COR-L47 (cell line): ENCODE measurements at regions not wholly inside any gene's neighbourhood (a gene's known extent, or its start where the extent isn't known, plus 50 kb on each side); places are given as distances from the start of the nearest gene placed in this dataset.

Experiments
- DNase-seq: peaks from one replicate; lab custom pipeline; 2025; lab: John Stamatoyannopoulos, UW

GRCh38 chr12:34396006-34396860 is 373.9 kb downstream of the ALG10 start:
- DNase-seq, result no peak

GRCh38 chr12:34396861-34397590 is 374.7 kb downstream of the ALG10 start:
- no peak for DNase-seq

DNA sequence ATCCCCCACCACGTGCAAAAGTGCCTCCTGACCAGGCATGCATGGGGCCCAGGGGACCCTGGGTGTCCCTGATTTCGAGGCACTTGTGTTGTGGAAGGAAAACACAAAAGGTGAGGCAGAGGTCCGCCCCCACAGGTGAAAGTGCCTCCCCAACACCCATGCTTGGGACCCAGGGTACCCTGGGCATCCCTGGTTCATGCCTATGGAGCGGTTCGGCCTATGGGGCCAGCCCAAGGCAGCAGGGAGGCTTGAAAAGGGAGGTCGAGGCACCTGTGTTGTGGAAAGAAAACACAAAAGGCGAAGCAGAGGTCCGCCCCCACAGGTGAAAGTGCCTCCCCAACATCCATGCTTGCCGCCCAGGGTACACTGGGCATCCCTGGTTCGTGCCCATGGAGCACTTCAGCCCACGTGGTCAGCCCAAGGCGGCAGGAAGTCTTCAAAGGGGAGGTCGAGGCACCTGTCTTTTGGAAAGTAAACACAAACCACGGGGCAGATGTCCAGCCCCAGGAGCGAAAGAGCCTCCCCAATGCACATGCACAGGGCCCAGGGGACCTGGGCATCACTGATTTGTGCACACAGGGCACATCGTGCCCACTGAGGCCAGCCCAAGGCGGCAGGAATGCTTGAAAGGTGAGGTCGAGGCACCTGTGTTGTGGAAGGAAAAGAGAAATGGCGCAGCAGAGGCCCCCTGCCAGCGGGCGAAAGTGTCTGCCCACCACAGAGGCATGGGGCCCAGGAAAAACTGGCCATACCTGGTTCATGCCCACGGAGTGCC is 375.5 kb downstream of the ALG10 start:
- DNase-seq, result no peak

- DNase-seq, result no peak
Measured at GRCh38 chr12:34398366-34398705, 376.0 kb downstream of the ALG10 start.

DNA sequence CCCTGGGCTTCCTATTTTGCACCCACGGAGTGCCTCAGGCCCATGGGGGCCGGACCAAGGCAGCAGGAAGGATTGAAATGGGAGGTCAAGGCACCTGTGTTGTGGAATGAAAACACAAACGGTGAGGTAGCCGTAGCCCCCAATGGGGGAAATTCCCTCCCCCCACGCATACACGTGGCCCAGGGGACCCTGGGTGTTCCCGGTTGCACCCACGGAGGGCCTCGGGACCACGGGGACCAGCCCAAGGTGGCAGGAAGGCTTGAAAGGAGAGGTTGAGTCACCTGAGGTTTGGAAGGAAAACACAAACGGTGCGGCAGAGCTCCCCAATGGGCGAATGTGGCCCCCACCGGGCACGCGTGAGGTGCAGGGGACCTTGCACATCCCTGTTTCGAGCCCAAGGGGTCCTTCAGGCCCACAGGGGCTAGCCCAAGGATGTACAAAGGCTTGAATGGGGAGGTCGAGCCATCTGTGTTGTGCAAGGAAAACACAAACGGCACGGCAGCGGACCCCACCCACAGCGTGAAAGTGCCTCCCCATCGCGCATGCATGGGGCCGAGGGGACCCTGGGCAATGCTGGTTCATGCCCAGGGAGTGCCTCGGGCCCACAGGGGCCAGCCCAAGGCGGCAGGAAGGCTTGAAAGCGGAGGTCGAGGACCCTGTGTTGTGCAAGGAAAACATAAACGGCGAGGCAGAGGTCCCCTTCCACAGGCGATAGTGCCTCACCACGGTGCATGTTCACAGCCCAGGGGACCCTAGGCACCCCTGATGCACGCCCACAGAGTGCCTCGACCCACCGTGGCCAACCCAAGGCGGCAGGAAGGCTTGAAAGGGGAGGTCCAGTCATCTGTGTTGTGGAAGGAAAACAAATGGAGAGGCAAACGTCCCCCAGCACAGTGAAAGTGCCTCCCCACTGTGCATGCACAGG is 376.7 kb downstream of the ALG10 start:
- no peak for DNase-seq

DNA sequence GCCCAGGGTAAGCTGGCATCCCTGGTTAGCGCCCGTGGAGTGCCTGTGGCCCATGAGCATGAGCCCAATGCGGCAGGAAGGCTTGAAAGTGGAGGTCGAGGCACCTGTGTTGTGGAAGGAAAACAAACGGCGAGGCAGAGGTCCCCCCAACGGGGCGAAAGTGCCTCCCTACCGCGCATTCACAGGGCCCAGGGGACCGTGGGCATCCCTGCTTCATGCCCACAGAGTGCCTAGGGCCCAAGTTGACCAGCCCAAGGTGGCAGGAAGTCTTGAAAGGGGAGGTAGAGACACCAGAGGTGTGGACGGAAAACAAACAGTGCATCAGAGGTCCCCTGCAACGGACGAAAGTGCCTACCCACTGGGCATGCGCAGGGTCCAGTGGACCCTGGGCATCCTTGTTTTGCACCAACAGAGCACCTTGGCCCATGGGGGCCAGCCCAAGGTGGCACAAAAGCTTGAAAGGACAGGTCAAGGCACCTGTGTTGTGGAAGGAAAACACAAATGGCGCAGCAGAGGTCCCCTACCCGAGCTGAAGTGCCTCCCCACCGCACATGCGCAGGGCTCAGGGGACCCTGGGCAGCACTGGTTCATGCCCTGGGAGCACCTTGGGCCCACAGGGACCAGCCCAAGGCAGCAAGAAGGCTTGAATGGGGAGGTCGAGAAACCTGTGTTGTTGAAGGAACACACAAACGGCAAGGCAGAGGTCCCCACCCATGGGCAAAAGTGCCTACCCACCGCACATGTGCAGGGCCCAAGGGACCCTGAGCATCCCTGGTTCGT is 377.5 kb downstream of the ALG10 start:
- DNase-seq, result no peak

DNA sequence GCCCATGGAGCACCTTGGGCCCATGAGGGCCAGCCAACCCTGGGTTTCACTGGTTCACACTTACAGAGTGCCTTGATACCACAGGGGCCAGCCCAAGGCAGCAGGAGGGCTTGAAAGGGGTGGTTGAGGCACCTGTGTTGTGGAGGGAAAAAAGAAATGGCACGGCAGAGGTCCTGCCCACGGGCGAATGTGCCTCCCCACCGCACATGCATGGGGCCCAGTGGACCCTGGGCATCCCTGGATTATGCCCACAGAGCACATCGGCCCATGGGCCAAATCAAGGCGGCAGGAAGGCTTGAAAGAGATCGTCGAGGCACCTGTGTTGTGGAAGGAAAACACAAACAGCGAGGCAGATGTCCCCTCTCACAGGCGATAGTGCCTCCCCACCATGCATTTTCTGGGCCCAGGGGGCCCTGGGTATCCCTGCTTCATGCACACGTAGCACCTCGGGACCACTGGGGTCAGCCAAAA is 378.1 kb downstream of the ALG10 start:
- DNase-seq, result no peak

DNA sequence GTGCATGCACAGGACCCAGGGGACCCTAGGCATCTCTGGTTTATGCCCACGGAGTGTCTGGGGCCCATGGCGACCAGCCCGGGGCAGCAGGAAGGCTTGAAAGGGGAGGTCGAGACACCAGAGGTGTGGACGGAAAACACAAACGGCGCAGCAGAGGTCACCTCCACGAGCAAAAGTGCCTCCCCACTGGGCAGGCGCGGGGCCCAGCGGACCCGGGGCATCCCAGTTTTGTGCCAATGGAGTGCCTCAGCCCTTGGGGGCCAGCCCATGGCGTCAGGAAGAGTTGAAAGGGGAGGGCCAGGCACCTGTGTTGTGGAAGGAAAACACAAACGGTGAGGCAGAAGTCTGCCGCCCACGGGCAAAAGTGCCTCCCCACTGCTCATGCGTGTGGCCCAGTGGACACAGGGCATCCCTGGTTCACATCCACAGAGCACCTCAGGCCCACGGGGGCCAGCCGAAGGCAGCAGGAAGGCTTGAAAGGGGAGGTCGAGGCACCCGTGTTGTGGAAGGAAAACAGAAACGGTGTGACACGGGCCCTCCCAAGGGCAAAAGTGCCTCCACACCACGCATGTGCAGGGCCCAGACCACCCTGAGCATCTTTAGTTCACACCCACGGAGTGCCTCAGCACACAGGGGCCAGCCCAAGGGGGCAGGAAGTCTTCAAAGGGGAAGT is 378.8 kb downstream of the ALG10 start:
- DNase-seq, result no peak

- no peak for DNase-seq
Measured at GRCh38 chr12:34401659-34402227, 379.4 kb downstream of the ALG10 start.

DNA sequence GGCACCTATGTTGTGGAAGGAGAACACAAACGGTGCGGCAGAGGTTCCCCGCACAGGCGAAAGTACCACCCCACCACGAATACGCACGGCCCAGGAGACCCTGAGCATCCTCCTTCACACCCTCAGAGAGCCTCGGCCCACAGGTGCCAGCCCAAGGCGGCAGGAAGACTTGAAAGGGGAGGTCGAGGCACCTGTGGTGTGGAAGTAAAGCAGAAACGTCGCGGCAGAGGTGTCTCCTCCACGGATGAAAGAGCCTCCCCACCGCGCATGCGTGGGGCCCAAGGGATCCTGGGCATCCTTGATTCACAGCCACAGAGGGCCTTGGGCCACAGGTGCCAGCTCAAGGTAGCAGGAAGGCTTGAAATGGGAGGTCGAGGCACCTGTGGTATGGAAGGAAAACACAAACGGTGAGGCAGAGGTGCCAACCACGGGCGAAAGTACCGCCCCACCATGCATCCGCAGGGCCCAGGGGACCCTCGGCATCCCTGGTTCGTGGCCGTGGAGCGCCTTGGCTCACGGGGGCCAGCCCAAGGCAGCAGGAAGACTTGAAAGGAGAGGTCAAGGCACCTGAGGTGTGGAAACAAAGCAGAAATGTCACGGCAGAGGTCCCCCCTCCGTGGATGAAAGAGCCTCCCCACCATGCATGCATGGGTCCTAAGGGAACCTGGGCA is 380.1 kb downstream of the ALG10 start:
- no peak for DNase-seq

DNA sequence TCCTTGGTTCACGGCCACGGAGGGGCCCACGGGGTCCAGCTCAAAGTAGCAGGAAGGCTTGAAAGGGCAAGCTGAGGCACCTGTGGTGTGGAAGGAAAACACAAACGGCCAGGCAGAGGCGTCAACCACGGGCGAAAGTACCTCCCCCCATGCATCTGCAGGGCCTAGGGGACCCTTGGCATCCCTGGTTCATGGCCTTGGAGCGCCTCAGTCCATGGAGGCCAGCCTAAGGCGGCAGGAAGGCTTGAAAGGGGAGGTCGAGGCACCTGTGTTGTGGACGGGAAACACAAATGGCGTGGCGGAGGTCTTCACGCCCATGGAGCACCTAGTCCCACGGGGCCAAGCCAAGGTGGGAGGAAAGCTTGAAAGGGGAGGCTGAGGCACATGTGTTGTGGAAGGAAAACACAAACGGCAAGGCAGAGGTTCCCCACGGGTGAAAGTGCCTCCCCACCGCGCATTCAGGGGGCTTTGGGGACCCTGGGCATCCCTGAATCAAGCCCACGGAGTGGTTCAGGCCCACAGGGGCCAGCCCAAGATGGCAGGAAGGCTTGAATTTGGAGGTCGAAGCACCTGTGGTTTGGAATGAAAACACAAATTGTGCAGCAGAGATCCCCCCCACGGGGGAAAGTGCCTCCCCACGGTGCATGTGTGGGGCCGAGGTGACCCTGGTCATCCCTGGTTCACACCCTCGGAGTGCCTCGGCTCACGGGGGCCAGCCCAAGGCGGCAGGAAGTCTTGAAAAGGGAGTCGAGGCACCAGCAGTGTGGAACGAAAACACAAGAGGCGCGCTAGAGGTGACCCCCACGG is 380.8 kb downstream of the ALG10 start:
- no peak for DNase-seq

DNA sequence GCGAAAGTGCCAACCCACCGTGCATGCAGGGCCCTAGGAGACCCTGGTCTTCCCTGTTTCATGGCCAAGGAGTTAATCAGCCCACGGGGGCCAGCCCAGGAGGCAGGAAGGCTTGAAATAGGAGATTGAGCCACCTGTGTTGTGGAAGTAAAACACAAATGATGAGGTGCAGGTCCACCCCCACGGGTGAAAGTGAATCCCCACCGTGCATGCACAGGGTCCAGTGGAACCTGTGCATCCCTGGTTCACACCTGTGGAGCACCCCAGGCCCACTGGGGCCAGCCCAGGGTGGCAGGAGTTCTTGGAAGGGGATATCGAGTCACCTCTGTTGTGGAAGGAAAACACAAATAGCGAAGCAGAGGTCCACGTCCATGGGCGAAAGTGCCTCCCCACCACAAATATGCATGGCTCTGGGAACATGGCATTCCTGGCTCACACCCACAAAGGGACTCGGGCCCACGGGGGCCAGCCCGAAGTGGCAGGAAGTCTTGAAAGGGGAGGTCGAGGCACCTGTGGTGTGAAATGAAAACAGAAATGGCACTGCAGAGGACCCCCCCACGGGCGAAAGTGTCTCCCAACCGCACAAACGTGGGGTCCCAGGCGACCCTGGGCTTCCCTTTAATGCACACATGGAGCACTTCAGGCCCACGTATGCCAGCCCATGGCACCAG is 381.5 kb downstream of the ALG10 start:
- no peak for DNase-seq

GRCh38 chr12:34404377-34405285 is 382.3 kb downstream of the ALG10 start:
- no peak for DNase-seq

- no peak for DNase-seq
Measured at GRCh38 chr12:34405286-34406227, 383.3 kb downstream of the ALG10 start.

- DNase-seq, result no peak
Measured at GRCh38 chr12:34406228-34406995, 384.1 kb downstream of the ALG10 start.
